H9 (cell line): ENCODE measurements at regions not wholly inside any gene's neighbourhood (a gene's known extent, or its start where the extent isn't known, plus 50 kb on each side); places are given as distances from the start of the nearest gene placed in this dataset.

Experiments
- DNase-seq: peaks from one replicate; pipeline ENCODE4 v3.0.0-alpha.2; 2017
- H2AFZ ChIP-seq: one replicate; pipeline ENCODE4 v1.6.1; 2013; ENCODE audit warnings: mild to moderate bottlenecking, low read length, control low read depth, moderate library complexity
- H2AK5ac ChIP-seq: 2 replicates; pipeline ENCODE4 v1.6.1; 2013; ENCODE audit warnings: low read length, control low read depth, mixed read lengths; ENCODE audit not compliant: insufficient read length
- H2BK120ac ChIP-seq: one replicate; pipeline ENCODE4 v1.6.1; 2013; ENCODE audit warnings: low read depth, mild to moderate bottlenecking, low read length, control low read depth, inconsistent platforms; ENCODE audit not compliant: poor library complexity, severe bottlenecking
- H2BK12ac ChIP-seq: 2 replicates; pipeline ENCODE4 v1.6.1; 2013; ENCODE audit warnings: low read length, control low read depth, mixed read lengths, low read depth; ENCODE audit not compliant: insufficient read length
- H2BK15ac ChIP-seq: 2 replicates; pipeline ENCODE4 v1.6.1; 2013; ENCODE audit warnings: low read depth, low read length, control low read depth
- H2BK20ac ChIP-seq: one replicate; pipeline ENCODE4 v1.6.1; 2013; ENCODE audit warnings: low read depth, mild to moderate bottlenecking, low read length, control low read depth, inconsistent platforms; ENCODE audit not compliant: poor library complexity, severe bottlenecking
- H2BK5ac ChIP-seq: 2 replicates; pipeline ENCODE4 v1.6.1; 2013; ENCODE audit warnings: low read length, control low read depth, mixed read lengths; ENCODE audit not compliant: insufficient read length
- H3K14ac ChIP-seq: 2 replicates; pipeline ENCODE4 v1.6.1; 2013; ENCODE audit warnings: low read length, control low read depth; ENCODE audit not compliant: insufficient read depth
- H3K18ac ChIP-seq: 2 replicates; pipeline ENCODE4 v1.6.1; 2013; ENCODE audit warnings: low read depth, mild to moderate bottlenecking, mixed read lengths, low read length, control low read depth; ENCODE audit not compliant: insufficient read length
- H3K23ac ChIP-seq: 2 replicates; pipeline ENCODE4 v1.6.1; 2013; ENCODE audit warnings: low read length, control low read depth, mixed read lengths, low read depth; ENCODE audit not compliant: insufficient read length
- H3K23me2 ChIP-seq: 2 replicates; pipeline ENCODE4 v1.6.1; 2013; ENCODE audit warnings: low read depth, mild to moderate bottlenecking, mixed read lengths, low read length, control low read depth; ENCODE audit not compliant: insufficient read length, poor library complexity, severe bottlenecking
- H3K27ac ChIP-seq: 2 replicates; pipeline ENCODE4 v1.5.1; 2013; ENCODE audit warnings: low read length, control low read depth, mixed read lengths, low read depth; ENCODE audit not compliant: insufficient read length
- H3K27me3 ChIP-seq: 2 replicates; pipeline ENCODE4 v1.6.1; 2013; ENCODE audit warnings: low read length, control low read depth, inconsistent platforms; ENCODE audit not compliant: insufficient read depth
- H3K4ac ChIP-seq: 2 replicates; pipeline ENCODE4 v1.6.1; 2013; ENCODE audit warnings: low read depth, mild to moderate bottlenecking, control low read depth, inconsistent platforms, low read length, moderate library complexity
- H3K4me1 ChIP-seq: 2 replicates; pipeline ENCODE4 v1.6.1; 2013; ENCODE audit warnings: low read length, control low read depth, inconsistent platforms; ENCODE audit not compliant: insufficient read depth
- H3K4me2 ChIP-seq: 2 replicates; pipeline ENCODE4 v1.6.1; 2013; ENCODE audit warnings: low read length, control low read depth, mixed read lengths; ENCODE audit not compliant: insufficient read length, insufficient read depth
- H3K56ac ChIP-seq: 2 replicates; pipeline ENCODE4 v1.6.1; 2013; ENCODE audit warnings: low read depth, mild to moderate bottlenecking, mixed read lengths, low read length, control low read depth; ENCODE audit not compliant: insufficient read length
- H3K79me1 ChIP-seq: 2 replicates; pipeline ENCODE4 v1.6.1; 2013; ENCODE audit warnings: low read depth, mild to moderate bottlenecking, moderate library complexity, low read length, control low read depth, inconsistent platforms; ENCODE audit not compliant: insufficient read depth, poor library complexity, severe bottlenecking
- H3K79me2 ChIP-seq: 2 replicates; pipeline ENCODE4 v1.6.1; 2013; ENCODE audit warnings: low read length, control low read depth, inconsistent platforms; ENCODE audit not compliant: insufficient read depth
- H3K9ac ChIP-seq: 2 replicates; pipeline ENCODE4 v1.6.1; 2013; ENCODE audit warnings: low read length, control low read depth, mixed read lengths; ENCODE audit not compliant: insufficient read length; ENCODE audit errors: extremely low read depth
- H3K9me3 ChIP-seq: one replicate; pipeline ENCODE4 v1.6.1; 2013; ENCODE audit warnings: low read depth, low read length, inconsistent platforms; ENCODE audit not compliant: control insufficient read depth
- H3T11ph ChIP-seq: one replicate; pipeline ENCODE4 v1.6.1; 2013; ENCODE audit warnings: mild to moderate bottlenecking, low read length, control low read depth, inconsistent platforms
- H4K20me1 ChIP-seq: one replicate; pipeline ENCODE4 v1.6.1; 2013; ENCODE audit not compliant: control insufficient read depth, insufficient read length, insufficient read depth
- H4K5ac ChIP-seq: 2 replicates; pipeline ENCODE4 v1.6.1; 2013; ENCODE audit warnings: low read depth, mild to moderate bottlenecking, mixed read lengths, low read length, control low read depth; ENCODE audit not compliant: insufficient read length
- H4K8ac ChIP-seq: replicated peaks from 2 replicates; pipeline ENCODE4 v1.6.1; 2013; ENCODE audit warnings: low read length, control low read depth, mixed read lengths, low read depth; ENCODE audit not compliant: insufficient read length
- H4K91ac ChIP-seq: 2 replicates; pipeline ENCODE4 v1.6.1; 2013; ENCODE audit warnings: low read depth, mild to moderate bottlenecking, moderate library complexity, mixed read lengths, low read length, control low read depth; ENCODE audit not compliant: insufficient read length
- H3K27ac Mint-ChIP-seq, 3 experiments: 2 replicates in 2 of 3; 3 replicates in 1 of 3; pipeline ENCODE4 v1.8.0; 2020 to 2021; ENCODE audit warnings: mixed read lengths in 3 of 3, mild to moderate bottlenecking in 1 of 3, moderate library complexity in 1 of 3
- H3K27me3 Mint-ChIP-seq: 2 replicates; pipeline ENCODE4 v1.8.0; 2021; ENCODE audit warnings: low read depth, mild to moderate bottlenecking, moderate library complexity, mixed read lengths
- H3K36me3 Mint-ChIP-seq, 3 experiments: 2 replicates in 2 of 3; 3 replicates in 1 of 3; pipeline ENCODE4 v1.8.0; 2020 to 2021; ENCODE audit warnings: low read depth in 3 of 3, mixed read lengths in 3 of 3; ENCODE audit not compliant: insufficient read depth in 1 of 3
- H3K4me1 Mint-ChIP-seq, 2 experiments: 2 replicates each; pipeline ENCODE4 v1.8.0; 2020; ENCODE audit warnings: mixed read lengths in 2 of 2
- H3K4me3 Mint-ChIP-seq, 2 experiments: 2 replicates in 1 of 2; 3 replicates in 1 of 2; pipeline ENCODE4 v1.8.0; 2020 to 2021; ENCODE audit warnings: mild to moderate bottlenecking in 2 of 2, mixed read lengths in 2 of 2, moderate library complexity in 1 of 2
- H3K9me3 Mint-ChIP-seq, 2 experiments: 2 replicates in 1 of 2; 3 replicates in 1 of 2; pipeline ENCODE4 v1.8.0; 2020; ENCODE audit warnings: mild to moderate bottlenecking in 2 of 2, mixed read lengths in 2 of 2, moderate library complexity in 1 of 2
- WGBS: extraction: QIAGEN DNeasy Blood & Tissue Kit; methylation state at CpG from one replicate; pipeline ENCODE4 v1.1.7; 2013; ENCODE audit warnings: missing lambda C conversion rate, low lambda C conversion rate, mixed read lengths; ENCODE audit not compliant: insufficient read length; ENCODE audit errors: extremely low coverage; 5-methylcytosine and 5-hydroxymethylcytosine counted together
- TF ChIP-seq, protein P1 (sequence below): fragments of 200-600 bp; sonication (generic); conservative IDR thresholded peaks from 3 replicates; pipeline ENCODE4 v1.8.0; 2021; ENCODE audit warnings: antibody characterized with exemption, mild to moderate bottlenecking

DNA sequence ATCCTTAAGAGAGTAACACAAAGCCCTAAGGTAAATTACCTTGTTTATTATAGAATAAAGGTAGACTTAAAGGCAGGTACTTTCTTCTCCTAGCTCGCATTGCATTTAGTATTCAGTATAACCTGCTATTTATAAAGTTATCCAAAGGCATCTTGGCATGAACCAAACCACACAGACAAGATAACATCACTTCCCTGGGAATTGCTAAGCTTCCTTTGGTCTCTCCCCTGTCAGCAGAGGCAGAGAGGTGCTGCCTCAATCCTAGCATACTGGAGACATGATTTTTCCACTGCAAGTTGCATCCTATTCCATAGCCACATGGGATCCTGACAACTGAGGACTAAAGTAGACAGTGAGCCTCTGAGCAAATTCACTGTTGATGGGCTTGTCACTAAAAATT is 101.7 kb upstream of the IL6 start:
- Histone ChIP-seq H3K23ac (no peak overlapping the region), H4K5ac (no peak overlapping the region), H2BK120ac (no peak overlapping the region), H3K4ac (no peak overlapping the region), H2AFZ (no peak overlapping the region), H2BK15ac (no peak overlapping the region), H2BK5ac (no peak overlapping the region), H3K23me2 (no peaks in the 10 kb centered on the region), H3K9me3 (no peaks in the 10 kb centered on the region), H3K9ac (no peak overlapping the region), H3K79me1 (no peaks in the 10 kb centered on the region), H4K91ac (no peak overlapping the region), H3K56ac (no peak overlapping the region), H3K79me2 (no peaks in the 10 kb centered on the region), H2BK12ac (no peak overlapping the region), H3K14ac (no peak overlapping the region), H4K8ac (no peak overlapping the region), H3T11ph (no peak overlapping the region), H3K27ac (no peak overlapping the region), H3K27me3 (no peaks in the 10 kb centered on the region), H2AK5ac (no peak overlapping the region), H3K18ac (no peak overlapping the region), H4K20me1 (no peaks in the 10 kb centered on the region), H2BK20ac (no peak overlapping the region), H3K4me1 (no peaks in the 10 kb centered on the region; the same call in 1 of the 2 replicates), H3K4me2 (no peak overlapping the region)
- Mint-ChIP-seq H3K4me3 (no peak overlapping the region), H3K36me3 (no peaks in the 10 kb centered on the region), H3K4me1 (peaks cover 6 to 10% of the 10 kb centered on the region in 2 experiments), H3K27ac (no peak overlapping the region), H3K9me3 (peaks cover 0 to under 1% of the 10 kb centered on the region in 2 experiments; a peak in 1 of 5 replicates), H3K27me3 (no peaks in the 10 kb centered on the region; the same call in 1 of the 2 replicates)
- no CpG with 5 or more reads among the region's 1 CpG for WGBS
- TF ChIP-seq, protein P1, sequence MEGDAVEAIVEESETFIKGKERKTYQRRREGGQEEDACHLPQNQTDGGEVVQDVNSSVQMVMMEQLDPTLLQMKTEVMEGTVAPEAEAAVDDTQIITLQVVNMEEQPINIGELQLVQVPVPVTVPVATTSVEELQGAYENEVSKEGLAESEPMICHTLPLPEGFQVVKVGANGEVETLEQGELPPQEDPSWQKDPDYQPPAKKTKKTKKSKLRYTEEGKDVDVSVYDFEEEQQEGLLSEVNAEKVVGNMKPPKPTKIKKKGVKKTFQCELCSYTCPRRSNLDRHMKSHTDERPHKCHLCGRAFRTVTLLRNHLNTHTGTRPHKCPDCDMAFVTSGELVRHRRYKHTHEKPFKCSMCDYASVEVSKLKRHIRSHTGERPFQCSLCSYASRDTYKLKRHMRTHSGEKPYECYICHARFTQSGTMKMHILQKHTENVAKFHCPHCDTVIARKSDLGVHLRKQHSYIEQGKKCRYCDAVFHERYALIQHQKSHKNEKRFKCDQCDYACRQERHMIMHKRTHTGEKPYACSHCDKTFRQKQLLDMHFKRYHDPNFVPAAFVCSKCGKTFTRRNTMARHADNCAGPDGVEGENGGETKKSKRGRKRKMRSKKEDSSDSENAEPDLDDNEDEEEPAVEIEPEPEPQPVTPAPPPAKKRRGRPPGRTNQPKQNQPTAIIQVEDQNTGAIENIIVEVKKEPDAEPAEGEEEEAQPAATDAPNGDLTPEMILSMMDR = no peak
- no peak for DNase-seq
